Stimulated activated CD8-positive, alpha-beta memory T cell treated with anti-CD3 and anti-CD28 coated beads, Interleukin-2, amount 100 ng/mL, for 1 hour (primary cell): ENCODE measurements at regions not wholly inside any gene's neighbourhood (a gene's known extent, or its start where the extent isn't known, plus 50 kb on each side); places are given as distances from the start of the nearest gene placed in this dataset.
"Not testable (repeated sequence)": the region's sequence is repeated elsewhere in the genome, so short reads cannot be mapped to it uniquely, and the experiment has no call there.

ENCODE experiments used
- DNase-seq, 2 donors: peaks; one replicate each; pipeline ENCODE4 v3.0.0-alpha.2; 2020; ENCODE audit warnings: low read depth in 2 of 2

DNA sequence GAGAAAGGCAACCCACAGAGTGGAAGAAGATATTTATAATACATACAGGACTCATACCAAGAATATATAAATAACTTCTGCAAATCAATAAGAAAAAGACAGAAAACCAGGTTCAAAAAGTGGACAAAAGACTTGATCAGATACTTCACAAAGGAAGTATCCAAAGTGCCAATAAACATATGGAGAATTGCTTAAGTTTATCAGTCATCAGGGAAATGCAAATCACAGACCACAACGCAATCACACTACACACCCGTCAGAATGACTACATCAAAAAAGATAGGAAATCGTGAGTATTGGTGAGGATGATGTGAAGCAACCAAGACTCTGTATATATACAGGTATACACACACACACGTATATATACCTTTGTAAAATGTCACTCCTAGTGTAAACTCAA, 180.6 kb downstream of the FAM43A start:
- DNase-seq, result no peak

DNA sequence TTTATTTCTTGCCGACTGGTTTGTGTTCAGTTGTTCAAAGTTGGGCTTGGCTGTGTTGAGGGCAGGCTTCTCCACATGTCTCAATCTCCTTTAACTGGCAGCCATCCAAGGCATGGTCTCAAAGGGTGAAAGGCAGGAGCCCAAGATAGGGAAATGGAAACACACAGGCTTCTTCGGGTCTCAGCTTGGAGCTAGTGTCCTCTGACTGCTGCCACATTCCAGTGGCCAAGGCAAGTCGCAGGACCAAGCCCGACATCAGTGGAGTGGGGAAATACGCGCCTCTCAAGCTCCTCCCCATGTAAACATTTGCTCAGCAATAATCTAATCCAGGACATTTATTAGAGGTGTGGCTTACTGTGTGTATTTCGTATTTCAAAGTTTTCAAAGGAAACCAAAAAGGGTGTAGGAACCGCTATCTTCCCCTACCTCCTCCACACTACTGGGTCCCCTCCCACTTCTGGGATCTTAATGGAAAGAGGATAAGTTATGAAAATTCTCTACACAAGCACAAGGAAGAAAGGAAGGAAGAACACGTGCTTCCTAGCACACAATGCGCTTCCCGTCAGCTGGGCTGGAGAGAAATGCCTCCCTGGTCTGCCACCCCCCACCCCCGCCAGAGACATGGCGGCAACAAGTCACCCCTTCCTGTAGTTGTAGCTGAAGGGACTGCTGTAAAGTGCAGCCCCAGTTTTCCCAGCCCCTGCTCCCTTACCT, 181.7 kb downstream of the FAM43A start:
- DNase-seq, result no peak

DNA sequence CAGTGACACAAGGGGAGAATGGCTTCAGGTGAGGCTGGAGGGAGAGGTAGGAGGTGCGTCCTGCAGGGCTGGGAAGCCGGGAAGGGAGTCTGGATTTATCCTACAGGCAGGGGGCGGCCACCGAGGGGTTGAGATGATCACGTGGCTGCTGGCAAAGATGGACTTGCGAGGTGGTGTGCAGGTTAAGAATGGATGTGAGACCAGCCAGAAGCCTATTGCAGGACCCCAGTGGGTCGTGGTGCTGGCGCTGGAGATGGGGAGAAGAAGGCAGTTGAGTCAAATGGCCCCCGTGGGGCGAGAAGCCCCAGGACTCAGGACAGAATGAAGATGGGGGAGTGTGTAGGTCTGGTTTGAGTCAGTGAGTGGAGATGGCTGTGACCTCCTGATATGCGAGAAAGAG, 183.1 kb downstream of the FAM43A start:
- DNase-seq, result no peak

DNA sequence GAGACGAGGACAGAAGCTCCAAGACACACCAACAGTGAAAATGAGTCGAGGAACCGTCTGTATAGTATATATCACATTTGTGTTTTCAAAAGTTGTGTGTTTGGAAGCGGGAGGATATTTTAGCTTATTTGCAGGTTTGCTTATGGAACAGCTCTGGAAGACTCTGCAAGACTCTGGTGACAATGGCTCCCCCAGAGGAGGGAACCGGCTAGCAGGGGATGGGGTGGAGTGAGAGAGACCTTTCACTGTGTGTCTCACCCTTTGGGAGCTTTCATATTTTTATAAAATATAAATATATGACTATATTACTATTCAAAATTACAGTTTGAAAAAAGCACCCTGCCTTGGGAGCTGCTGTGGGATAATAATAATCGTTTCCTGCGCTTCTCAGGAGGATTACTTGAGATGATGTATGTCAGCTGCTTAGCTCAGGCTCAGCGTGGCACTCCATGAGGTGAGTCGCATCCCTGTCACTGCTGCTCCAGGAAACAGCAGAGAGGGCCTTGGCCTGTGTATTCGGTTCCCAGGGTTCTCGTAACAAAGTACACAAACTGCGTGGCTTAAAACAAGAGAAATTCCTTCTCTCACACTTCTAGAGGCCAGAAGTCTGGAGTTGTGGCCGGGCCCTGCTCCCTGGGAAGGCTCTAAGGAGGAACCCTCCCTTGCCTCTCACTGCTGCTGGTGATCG, 183.9 kb downstream of the FAM43A start:
- no peak for DNase-seq

DNA sequence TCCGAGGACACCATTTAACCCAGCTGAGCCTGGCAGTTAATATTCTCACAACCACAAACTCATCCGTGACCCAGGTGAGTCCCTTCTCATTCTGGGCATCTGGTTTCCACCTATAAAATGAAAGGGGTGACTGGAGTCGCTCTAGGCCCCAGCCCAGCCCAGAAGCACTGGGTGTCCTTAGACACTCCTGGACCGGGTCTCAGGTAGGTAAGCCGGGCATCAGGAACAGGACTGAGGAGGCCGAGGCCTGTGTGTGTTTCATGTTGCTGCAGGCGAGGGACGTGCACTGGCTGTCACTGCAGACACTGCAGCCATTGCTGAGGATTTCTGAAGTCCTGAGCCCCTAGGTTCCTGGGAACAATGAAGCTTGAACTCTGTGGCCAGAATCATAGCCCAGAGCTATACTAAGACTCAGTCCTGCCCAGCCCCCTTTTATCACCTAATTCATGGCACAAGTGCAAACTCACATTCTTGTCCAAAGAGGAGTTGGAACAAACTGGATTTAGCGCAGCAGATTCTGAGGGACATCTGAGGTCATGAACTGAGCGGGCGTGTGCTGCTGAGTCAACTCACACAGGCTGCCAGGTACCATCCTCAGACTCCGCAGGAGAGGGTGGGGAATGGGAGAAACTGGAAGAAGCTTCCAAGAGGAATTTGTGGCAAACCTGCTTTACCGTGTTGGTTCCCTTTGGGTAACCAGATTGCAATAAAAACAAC, 184.9 kb downstream of the FAM43A start:
- DNase-seq, result no peak

DNA sequence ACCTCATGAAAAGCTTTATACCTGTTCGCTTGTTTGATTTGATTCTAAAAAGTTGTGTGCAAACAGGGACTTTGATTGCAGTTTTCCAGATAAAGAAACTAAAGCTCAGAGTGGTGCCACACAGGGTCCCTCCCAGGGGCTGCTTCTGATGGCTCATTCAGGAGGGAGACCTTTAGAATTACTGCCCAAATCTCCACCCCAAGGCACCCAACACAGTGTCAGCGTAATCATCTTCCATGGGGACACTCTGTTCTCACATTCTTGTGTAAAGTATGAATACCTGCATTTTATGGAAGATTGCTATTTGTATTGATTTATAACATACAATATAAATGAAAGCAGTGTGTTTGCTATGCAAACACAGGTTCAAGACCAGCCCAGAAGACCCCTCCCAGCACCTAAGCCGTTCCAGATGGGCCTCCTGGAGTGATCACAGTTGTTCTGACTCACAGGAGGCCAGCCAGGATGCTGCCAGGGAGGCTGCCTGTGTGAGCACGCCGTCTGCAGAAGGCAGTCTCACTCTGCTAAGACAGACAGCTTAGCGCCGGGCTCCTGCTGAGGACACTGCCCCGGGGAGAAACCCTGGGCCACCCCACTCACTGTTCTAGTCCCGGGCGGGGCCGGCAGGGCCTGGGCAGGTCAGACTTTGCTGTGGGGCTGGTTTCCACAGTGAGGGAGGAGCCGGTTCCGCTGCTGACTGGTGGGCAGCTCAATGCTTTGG, 185.6 kb downstream of the FAM43A start:
- no peak for DNase-seq

DNA sequence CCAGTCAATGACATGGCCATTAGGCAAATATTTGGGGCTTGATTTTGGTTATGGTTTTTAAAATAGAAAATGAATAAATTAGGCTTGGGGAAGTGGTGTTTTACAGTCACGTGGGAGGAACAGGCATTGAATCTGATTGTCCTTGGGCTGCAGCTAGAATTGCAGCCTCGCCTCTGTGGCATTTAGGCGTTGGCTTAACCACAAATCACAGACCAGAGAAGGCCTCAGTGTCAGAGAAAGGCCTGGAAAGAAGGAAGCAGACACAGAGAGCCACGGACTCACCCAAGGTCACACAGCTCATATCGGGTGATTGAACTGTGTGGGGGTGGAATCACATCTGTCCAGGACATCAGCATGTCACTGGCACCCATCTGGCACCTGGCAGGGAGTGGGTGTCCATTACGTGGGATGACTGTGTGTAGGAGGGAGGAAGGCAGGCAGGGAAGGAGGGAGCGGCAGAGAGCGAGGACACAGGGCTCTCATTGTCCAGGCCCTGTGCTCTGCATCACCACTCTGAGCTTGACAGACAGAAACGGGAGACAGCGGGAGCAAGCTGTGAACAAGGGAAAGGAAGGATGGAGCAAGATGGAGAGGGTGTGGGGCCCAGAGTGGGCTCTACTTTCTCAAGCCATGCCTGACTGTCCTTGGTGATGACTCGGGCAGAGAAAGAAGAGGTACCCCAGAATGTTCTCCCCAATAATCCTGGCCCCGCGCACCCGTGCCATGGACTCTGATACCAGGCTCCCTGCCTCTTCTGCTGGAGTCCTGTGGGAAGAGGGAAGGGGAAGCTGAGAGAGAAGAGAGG, 186.4 kb downstream of the FAM43A start:
- DNase-seq, result no peak

DNA sequence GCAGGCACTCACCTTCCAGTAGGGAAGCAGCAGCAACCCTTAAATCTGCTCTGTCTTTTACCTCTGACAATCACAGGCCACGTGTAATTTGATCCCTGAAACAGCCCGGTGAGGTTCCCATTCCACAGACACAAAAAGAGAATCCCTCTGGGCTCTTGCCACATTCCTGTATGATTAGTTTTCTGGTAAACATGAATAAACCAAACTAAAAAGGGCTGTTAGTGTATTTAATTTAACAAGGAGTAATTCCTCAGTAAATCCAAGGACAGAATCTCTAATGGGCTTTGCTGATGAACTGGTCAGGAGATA, 186.9 kb downstream of the FAM43A start:
- DNase-seq, result no peak

DNA sequence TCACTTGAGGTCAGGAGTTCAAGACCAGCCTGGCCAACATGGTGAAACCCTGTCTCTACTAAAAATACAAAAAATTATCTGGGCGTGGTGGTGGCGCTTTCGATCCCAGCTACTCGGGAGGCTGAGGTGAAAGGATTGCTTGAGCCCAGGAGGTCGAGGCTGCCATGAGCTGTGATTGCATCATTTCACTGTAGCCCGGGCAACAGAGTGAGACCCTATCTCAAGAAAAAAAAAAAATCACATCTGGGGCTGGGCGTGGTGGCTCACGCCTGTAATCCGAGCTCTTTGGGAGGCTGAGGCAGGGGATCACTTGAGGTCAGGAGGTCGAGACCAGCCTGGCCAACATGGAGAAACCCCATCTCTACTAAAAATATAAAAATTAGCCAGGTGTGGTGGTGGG, 187.8 kb downstream of the FAM43A start:
- not testable (repeated sequence) for DNase-seq

DNA sequence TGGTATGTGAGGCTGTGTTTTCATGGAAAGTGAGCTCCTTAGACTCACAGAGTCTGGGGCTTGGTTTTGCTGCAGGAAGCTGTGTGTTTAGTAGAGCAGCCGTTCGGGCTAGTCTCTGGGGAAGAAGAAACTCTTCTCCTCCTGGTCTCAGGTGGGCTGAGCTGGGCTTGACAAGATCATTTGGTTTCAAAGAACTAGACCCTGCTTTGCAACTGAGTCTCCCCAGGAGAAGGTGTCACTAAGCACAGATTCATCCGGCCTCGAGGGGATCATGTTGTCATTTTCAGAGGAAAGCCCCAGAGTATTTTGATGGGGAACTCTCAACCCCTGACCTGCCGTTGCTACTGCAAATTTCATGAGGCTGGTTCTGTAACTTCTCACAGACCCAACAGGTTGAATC, 188.5 kb downstream of the FAM43A start:
- no peak for DNase-seq

DNA sequence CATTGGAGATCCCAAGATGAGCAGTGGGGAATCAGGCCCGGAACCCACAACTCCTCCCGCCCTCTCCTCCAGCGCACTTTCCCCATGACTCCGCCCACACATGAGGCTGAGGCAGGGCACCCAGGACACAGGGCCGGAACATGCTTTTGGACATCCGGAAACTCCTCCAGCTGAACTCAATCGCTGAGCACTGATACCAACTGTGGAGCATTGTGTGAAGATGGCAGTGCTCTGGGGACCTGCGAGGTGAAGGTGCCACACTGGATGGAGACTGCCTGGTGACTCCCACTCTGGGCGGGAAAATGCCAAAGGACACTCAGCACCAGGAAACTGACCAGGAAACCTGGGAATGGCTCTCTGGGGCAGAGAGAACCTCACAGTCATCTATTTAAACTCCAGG, 189.1 kb downstream of the FAM43A start:
- DNase-seq, result no peak

DNA sequence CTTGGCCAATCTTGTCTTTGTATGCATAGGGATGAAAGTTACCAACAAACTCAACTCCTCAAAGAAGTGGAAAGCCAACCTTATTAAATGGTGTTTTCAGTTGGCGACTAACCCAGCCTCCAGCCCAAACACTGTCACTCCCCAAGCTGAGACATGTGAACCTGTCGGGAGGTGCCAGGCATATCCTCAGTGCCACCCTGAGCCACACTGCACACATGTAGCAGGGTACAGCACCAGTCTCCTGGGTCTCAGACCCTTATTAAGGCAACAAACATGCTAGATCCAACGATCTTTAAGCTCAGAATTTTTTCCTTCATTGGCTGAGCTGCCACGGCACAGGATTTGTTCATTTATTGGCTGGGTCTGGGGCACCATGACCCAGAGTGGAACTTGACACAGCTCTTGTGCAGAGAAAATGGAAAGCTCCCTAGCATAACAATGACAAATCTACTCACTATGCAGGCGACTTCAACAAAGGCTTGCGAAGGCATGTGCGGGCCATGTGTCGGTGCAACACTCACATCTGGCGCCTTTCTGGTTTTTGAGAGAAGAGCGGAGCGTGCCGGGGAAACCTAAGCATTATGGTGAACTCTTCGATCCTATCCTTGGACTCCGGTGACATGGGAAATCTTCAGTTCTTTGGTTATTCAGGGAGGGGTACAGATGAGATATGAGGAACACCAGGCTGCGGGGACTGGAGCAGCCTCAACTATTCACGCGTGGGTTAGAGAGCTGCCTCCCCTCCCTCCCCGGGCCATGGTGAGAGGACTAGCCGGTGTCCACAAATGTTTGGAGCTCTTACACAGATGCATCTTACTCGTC, 190.1 kb downstream of the FAM43A start:
- no peak for DNase-seq

DNA sequence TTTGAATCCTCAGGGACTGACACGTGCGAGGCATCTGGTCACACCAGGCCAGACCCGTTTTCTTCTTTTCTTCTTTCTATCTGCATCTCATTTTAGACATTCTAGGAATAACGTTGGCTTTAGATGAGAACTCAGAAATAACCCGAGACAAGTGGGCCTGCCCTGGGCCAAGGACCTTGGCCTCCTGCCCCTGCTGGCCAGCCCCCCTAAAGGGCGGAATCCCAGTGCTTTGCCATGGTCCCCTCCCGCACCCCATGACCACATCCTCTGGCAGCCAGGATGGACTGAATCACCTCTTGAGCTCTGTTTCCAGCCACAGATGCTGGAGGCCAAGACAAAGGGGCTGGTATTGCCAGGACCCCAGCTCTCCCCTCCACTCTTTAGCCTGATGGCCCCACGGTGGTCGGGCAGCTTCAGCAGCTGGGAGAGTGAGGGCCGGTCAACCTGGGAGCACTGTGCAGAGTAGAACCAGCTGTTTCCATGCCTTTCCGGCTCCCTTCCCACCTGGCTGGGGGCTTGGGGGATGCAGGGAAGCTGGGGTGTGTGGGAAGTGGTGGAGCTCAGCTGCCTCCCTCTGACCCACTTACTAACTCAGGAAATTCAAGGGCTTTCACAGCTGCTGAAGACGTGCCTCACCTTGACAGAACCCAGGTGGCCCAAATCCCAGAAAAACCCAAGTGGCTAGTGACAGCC, 190.9 kb downstream of the FAM43A start:
- no peak for DNase-seq

DNA sequence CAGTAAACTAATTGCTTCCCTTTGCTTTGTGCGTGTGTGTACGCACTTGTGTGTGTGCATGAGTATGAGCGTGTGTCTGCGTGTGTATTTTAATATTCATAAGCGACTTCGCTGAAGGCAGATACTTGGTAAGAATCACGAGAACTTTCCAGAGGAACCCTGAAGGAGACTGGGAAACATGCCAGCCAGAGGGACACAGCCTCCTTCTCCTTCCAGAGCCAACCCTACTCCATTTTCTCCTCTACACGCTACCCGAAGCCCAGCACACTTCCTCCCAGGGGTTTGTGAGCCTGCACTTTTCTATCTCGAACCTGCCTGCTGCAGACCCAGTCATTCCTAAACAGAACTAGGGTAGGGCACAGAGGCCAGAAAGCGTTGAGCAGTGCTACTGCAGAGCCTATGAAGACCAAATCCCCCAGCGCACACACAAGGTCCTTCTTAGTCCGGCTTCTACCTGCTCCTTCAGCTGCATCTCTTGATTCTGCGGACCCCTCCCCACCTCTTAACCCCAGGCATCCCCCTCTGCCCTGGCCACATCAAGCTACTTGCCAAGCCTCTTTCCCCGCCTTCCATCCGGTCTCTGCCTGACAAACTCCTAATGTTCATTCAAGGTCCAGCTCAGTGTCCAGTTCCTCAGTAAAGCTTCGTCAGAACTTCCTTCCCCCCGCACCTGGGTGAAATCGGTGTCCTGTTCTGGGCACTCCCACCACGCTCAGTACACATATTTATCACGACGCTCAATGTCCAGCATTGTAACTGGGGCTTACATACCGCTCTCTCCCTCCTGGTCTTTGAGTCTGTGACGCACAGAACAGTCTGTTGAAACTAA, 191.8 kb downstream of the FAM43A start:
- no peak for DNase-seq

DNA sequence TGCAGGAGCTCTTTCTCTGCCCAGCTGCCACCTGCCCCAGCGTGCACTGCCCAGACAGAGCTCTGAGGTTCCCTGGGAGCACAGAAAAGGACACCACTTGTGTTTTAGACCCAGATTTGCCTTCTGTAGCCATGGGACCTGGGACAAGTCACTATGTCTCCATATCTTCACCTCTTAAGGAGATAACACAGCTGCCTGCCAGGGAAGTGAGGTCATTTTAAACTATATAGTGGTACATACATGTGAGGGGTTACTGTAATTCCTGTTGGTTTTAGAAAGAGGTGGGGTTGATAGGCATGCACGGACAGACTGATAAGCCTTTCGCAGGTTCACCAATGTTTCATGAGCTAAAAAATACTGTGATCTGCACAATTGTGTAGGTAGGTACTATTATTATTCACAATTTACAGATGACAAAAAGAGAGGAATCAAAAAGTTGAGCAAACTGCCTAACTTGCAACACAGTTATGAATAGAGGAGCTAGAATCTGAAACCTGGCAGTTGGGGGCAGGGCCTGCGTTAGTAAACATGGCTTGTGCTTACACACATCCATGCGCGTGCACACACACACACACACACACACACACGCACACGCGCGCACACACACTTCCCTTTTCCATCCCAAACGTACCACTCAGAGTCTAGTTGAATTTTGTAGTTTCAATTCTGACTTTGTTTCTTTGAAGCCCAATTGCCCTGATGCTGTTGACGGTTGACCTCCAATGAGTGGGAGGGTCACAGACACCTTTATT, 193.6 kb downstream of the FAM43A start:
- DNase-seq, result no peak

DNA sequence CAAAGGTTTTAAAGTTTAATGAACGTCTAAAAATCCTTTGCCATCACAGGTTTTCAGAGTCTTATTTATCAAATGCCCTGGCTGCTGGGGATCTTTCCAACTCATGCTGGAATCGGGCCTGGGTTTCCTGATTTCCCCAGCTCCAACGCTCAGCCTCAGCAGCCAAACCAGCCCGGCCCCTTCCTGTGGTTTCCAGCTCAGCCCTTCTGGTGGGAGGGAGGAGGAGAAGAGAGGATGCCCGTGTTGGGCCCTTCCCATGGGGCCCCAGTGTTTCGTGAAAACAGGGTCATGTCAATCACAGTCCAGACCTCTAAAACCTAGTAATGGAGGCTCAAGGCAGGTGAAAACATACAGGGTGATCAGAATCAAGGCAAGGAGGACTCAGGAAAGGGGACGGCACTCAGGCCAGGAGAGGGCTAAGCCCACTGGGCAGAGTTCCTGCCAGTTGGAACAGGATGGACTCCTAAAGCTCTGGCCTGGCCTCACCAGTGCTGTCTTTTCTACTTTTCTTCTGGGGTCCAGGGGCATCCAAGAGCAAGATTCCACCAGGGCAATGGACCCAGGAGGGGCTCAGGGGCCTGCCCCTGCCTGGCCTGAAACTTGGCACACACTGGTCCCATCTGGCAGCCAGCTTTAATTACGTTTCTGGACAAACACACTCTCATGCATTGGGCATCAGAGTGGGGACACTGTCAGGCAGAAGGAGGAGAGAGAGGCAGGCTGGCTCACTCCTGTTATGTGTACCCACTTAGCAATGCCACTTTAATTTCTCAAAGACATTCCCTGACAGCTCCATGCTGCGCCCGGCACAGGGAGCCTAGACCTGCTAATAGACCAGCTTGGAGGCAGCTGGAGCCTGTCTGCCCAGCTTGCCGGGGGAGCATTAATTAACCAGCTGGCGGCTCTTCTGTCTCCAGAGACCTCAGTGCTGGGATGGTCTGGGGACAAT, 194.6 kb downstream of the FAM43A start:
- no peak for DNase-seq
